OCI-LY7 (cell line): ENCODE measurements at regions not wholly inside any gene's neighbourhood (a gene's known extent, or its start where the extent isn't known, plus 50 kb on each side); places are given as distances from the start of the nearest gene placed in this dataset.

Experiments
- EZH2phosphoT487 ChIP-seq: fragments of 200-600 bp; sonication (generic); IDR thresholded peaks from 2 replicates; pipeline ENCODE4 v1.6.1; 2018; ENCODE audit warnings: low read depth, borderline replicate concordance, mild to moderate bottlenecking, mixed run types, antibody characterized with exemption, low read length, moderate library complexity, mixed read lengths
- TF ChIP-seq, protein P1 (sequence below): fragments of 200-600 bp; sonication (generic); conservative IDR thresholded peaks from 2 replicates; pipeline ENCODE4 v1.5.1; 2014; ENCODE audit warnings: mild to moderate bottlenecking, antibody characterized with exemption, low read length, moderate library complexity, mixed read lengths

DNA sequence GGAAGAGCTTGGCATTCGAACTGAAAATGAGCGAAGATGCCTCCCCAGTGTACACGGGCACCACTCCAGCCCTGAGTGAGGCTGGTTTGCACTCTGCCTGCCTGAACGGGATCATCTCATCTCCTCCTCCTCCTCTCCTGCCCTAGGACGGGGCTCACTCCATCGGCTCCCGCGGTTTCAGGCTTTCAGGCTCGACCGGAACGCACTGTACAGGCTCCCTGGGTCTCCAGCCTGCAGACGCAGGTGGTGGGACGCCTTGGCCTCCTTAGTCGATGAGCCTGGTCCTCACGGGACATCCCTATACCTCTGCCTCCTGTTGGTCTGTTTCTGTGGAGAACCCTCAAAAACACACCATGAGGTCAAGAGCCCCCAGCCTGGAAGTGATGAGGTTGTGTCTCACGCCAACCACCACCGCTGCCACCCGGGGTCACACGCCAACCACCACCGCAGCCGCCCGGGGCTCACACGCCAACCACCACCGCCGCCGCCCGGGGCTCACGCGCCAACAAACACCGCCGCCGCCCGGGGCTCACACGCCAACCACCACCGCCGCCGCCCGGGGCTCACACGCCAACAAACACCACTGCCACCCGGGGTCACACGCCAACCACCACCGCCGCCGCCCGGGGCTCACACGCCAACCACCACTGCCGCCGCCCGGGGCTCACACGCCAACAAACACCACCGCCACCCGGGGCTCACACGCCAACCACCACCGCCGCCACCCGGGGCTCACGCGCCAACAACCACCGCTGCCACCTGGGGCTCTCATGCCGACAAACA, 56.3 kb downstream of the FOXL3 start:
- TF ChIP-seq, protein P1, sequence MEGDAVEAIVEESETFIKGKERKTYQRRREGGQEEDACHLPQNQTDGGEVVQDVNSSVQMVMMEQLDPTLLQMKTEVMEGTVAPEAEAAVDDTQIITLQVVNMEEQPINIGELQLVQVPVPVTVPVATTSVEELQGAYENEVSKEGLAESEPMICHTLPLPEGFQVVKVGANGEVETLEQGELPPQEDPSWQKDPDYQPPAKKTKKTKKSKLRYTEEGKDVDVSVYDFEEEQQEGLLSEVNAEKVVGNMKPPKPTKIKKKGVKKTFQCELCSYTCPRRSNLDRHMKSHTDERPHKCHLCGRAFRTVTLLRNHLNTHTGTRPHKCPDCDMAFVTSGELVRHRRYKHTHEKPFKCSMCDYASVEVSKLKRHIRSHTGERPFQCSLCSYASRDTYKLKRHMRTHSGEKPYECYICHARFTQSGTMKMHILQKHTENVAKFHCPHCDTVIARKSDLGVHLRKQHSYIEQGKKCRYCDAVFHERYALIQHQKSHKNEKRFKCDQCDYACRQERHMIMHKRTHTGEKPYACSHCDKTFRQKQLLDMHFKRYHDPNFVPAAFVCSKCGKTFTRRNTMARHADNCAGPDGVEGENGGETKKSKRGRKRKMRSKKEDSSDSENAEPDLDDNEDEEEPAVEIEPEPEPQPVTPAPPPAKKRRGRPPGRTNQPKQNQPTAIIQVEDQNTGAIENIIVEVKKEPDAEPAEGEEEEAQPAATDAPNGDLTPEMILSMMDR = no peak
- no peak for TF ChIP-seq EZH2phosphoT487
